Testis (tissue), 2 donors: ENCODE measurements at regions not wholly inside any gene's neighbourhood (a gene's known extent, or its start where the extent isn't known, plus 50 kb on each side); places are given as distances from the start of the nearest gene placed in this dataset.

Experiments used
- CTCF ChIP-seq, 3 experiments: fragments of 450-650 bp in 2 of 3; fragments of 200-600 bp in 1 of 3; sonication (generic) in 1 of 3; IDR thresholded peaks; one replicate each; pipeline ENCODE4 v1.5.1; 2016 to 2019; ENCODE audit warnings: antibody characterized with exemption in 3 of 3, mild to moderate bottlenecking in 2 of 3, moderate library complexity in 1 of 3
- POLR2A ChIP-seq: fragments of 450-650 bp; IDR thresholded peaks from one replicate; pipeline ENCODE4 v1.6.1; 2017; ENCODE audit warnings: antibody characterized with exemption, mild to moderate bottlenecking, moderate library complexity

- TF ChIP-seq CTCF (IDR thresholded peaks at IDR 0.05): no peak
- TF ChIP-seq POLR2A: no peak
Measured at GRCh38 chr4:4598851-4599411, 57.1 kb upstream of the STX18 start.
